Lower lobe of right lung (tissue), 2 donors: ENCODE measurements at regions not wholly inside any gene's neighbourhood (a gene's known extent, or its start where the extent isn't known, plus 50 kb on each side); places are given as distances from the start of the nearest gene placed in this dataset.

Experiments
- ATAC-seq, 2 donors: fragments of 200-7000 bp; cut with Tn5 transposase; one replicate each; pipeline ENCODE4 v1.9.1; 2020 to 2022; ENCODE audit warnings: mild to moderate bottlenecking in 2 of 2, moderate library complexity in 2 of 2
- DNase-seq: peaks from one replicate; pipeline ENCODE4 v3.0.0-alpha.2; 2020
- H3K27ac ChIP-seq: fragments of 200-600 bp; one replicate; pipeline ENCODE4 v1.8.0; 2022
- H3K27me3 ChIP-seq: fragments of 200-600 bp; one replicate; pipeline ENCODE4 v1.8.0; 2022; ENCODE audit warnings: low read depth
- H3K36me3 ChIP-seq: fragments of 200-600 bp; one replicate; pipeline ENCODE4 v1.8.0; 2022; ENCODE audit warnings: mild to moderate bottlenecking
- H3K4me1 ChIP-seq: fragments of 200-600 bp; one replicate; pipeline ENCODE4 v1.8.0; 2022
- H3K4me3 ChIP-seq: fragments of 200-600 bp; one replicate; pipeline ENCODE4 v1.8.0; 2022; ENCODE audit warnings: mild to moderate bottlenecking
- H3K9me3 ChIP-seq: fragments of 200-600 bp; one replicate; pipeline ENCODE4 v1.8.0; 2022
- CTCF ChIP-seq: fragments of 200-600 bp; IDR thresholded peaks from one replicate; pipeline ENCODE4 v1.8.0; 2022; ENCODE audit warnings: antibody characterized with exemption, mild to moderate bottlenecking
- intact Hi-C: fragments of 100-400 bp; cut with DNase I; formaldehyde crosslinking; loops from one replicate; pipeline ENCODE4 v1.11.0; 2022
- donor health status: DM: no; HTN: yes; CAD: no; lungs with severe emphysema.

- no peak for ATAC-seq
- intact Hi-C loops, result no loop called here
- TF ChIP-seq CTCF, result no peak
- Histone ChIP-seq H3K9me3 (no peaks in the 10 kb centered on the region), H3K4me3 (no peak overlapping the region), H3K36me3 (no peaks in the 10 kb centered on the region), H3K27ac (no peak overlapping the region), H3K27me3 (no peaks in the 10 kb centered on the region), H3K4me1 (no peaks in the 10 kb centered on the region)
- no peak for DNase-seq
Observed at GRCh38 chr3:81439108-81439507, 322.3 kb downstream of the GBE1 start.

- no peak for TF ChIP-seq CTCF
- no peak overlapping the region for H3K27ac ChIP-seq
- DNase-seq, result no peak
- H3K27me3 ChIP-seq, result no peaks in the 10 kb centered on the region
- no peak for ATAC-seq
- H3K4me1 ChIP-seq, result no peaks in the 10 kb centered on the region
- intact Hi-C loops, result no loop called here
- H3K9me3 ChIP-seq, result no peaks in the 10 kb centered on the region
- H3K4me3 ChIP-seq, result no peak overlapping the region
- H3K36me3 ChIP-seq, result no peaks in the 10 kb centered on the region
Observed at GRCh38 chr3:81437683-81438082, 323.8 kb downstream of the GBE1 start.

- Histone ChIP-seq H3K4me1 (no peaks in the 10 kb centered on the region), H3K4me3 (no peak overlapping the region), H3K27me3 (no peaks in the 10 kb centered on the region), H3K9me3 (no peaks in the 10 kb centered on the region), H3K27ac (no peak overlapping the region), H3K36me3 (no peaks in the 10 kb centered on the region)
- DNase-seq, result no peak
- TF ChIP-seq CTCF, result no peak
- ATAC-seq, result no peak
- intact Hi-C loops, result no loop called here
Observed at GRCh38 chr3:81436182-81436581, 325.3 kb downstream of the GBE1 start.

- Histone ChIP-seq H3K4me1 (no peaks in the 10 kb centered on the region), H3K4me3 (no peak overlapping the region), H3K27ac (no peak overlapping the region), H3K27me3 (no peaks in the 10 kb centered on the region), H3K36me3 (no peaks in the 10 kb centered on the region), H3K9me3 (no peaks in the 10 kb centered on the region)
- ATAC-seq, result no peak
- TF ChIP-seq CTCF, result no peak
- intact Hi-C loops, result no loop called here
- DNase-seq, result no peak
Observed at GRCh38 chr3:81435050-81435449, 326.4 kb downstream of the GBE1 start.

- Histone ChIP-seq H3K9me3 (no peaks in the 10 kb centered on the region), H3K4me1 (no peaks in the 10 kb centered on the region), H3K27me3 (no peaks in the 10 kb centered on the region), H3K27ac (no peak overlapping the region), H3K36me3 (no peaks in the 10 kb centered on the region), H3K4me3 (no peak overlapping the region)
- no peak for DNase-seq
- no peak for ATAC-seq
- intact Hi-C loops, result no loop called here
- no peak for TF ChIP-seq CTCF
Observed at GRCh38 chr3:81434161-81434560, 327.3 kb downstream of the GBE1 start.

GRCh38 chr3:81433675-81434074, 327.8 kb downstream of the GBE1 start:
- Histone ChIP-seq H3K36me3 (no peaks in the 10 kb centered on the region), H3K4me1 (no peaks in the 10 kb centered on the region), H3K27me3 (no peaks in the 10 kb centered on the region), H3K9me3 (no peaks in the 10 kb centered on the region), H3K27ac (no peak overlapping the region), H3K4me3 (no peak overlapping the region)
- DNase-seq (no peak), ATAC-seq (no peak)
- TF ChIP-seq CTCF, result no peak
- intact Hi-C loops, result no loop called here
